GM18907 (cell line): ENCODE measurements at regions not wholly inside any gene's neighbourhood (a gene's known extent, or its start where the extent isn't known, plus 50 kb on each side); places are given as distances from the start of the nearest gene placed in this dataset.
"Not testable (repeated sequence)": the region's sequence is repeated elsewhere in the genome, so short reads cannot be mapped to it uniquely, and the experiment has no call there.

Experiments
- ATAC-seq: cut with Tn5 transposase; IDR thresholded peaks from one replicate; pipeline ENCODE4 v1.9.1; 2021; ENCODE audit warnings: mild to moderate bottlenecking, moderate library complexity; ENCODE audit not compliant: unreplicated experiment

GRCh38 chr14:84074626-84075025 is 1455.3 kb upstream of the FLRT2 start:
- ATAC-seq: no peak

DNA sequence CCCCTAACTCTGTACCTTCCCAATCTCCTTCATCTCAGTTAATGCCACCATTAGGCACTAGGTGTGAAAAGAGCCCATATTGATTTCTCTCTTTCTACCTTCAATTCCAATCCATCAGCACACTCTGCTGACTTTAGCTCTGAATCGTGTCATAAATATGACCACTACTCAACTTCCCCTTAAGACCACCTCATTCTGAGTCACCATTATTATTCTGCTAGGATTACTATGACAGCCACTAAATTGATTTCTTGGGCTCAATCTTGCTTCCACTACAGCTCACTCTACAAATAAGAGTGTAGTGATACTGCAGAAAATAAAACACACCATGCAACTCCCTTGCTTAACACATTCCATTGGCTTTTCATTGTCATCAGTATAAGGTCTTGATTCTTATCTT is 1449.0 kb upstream of the FLRT2 start:
- ATAC-seq: no peak

DNA sequence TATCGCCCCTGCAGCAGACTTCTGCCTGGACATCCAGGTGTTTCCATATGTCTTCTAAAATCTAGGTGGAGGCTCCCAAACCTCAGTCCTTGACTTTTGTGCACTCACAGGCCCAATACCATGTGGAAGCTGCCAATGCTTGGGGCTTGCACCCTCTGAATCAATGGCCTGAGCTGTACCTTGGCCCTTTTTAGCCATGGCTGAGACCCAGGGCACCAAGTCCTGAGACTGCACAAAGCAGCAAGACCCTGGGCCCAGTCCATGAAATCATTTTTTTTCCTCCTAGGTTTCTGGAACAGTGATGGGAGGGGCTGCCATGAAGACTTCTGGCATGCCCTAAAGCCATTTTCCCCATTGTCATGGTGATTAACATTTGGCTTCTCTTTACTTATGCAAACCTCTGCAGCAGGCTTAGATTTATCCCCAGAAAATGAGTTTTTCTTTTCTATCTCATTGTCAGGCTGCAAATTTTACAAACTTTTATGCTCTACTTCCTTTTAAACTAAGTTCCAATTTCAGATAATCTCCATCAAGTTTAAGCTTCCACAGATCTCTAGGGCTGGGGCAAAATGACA is 1445.8 kb upstream of the FLRT2 start:
- ATAC-seq: no peak

DNA sequence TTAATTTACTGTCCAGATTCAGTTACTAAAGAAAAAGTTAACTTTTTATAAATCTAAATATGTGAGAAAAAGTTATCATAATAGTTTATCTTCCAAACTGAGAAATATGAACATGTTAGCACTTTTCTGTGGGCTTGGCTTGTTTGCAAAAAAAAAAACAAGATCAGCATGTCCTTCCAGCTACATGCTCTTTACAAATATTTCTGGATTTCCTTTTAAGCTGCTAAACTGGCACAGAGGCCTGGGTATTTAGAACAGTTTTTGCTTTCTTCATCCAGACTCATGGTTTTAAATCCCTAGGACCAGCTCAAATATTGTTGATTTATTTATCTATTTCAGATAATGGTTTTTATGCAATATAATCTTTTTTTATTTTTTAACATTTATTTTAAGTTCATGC is 1444.5 kb upstream of the FLRT2 start:
- ATAC-seq: no peak

DNA sequence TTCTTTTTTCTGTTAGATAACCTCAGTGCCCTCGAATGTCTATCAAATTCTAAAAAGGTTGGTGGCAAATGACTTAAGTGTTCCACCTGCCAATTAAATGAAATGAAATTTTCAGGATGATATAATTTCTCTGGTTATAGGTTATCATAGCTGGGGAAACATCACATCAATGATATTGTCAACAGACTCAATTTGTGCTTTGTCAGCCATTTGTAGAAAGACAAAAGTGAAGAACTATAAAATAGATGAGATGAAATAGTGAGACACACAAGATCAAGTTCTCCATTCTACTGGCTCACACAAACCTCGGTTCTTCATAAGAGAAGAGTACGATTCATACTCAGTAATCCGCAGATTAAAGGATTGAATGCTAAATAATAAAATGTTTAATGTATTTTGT is 1443.2 kb upstream of the FLRT2 start:
- ATAC-seq: no peak

- no peak for ATAC-seq
These were observed 1441.9 kb upstream of the FLRT2 start for GRCh38 chr14:84087986-84088531.

DNA sequence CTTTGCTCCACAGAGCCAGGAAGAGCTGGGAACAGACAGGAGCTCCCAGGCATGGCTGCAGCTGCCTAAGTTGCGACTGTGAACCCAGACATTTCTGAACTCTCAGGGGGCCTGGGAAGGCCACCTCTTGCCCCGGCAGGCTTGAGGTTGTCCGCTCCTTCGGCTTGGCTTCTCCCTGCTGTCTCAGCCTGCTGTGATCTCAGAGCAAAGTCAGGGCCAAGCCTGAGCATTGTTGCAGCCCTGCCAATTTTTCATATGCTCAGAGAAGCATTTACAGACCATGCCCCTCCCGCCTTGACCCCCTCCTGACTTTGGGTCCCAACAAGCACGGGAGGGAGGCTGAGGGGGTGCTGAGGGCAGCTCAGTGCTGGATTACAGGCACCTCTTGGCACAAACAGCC is 1439.1 kb upstream of the FLRT2 start:
- ATAC-seq: no peak

GRCh38 chr14:84095681-84096080 is 1434.3 kb upstream of the FLRT2 start:
- ATAC-seq: no peak

GRCh38 chr14:84098261-84098660 is 1431.7 kb upstream of the FLRT2 start:
- ATAC-seq: no peak

DNA sequence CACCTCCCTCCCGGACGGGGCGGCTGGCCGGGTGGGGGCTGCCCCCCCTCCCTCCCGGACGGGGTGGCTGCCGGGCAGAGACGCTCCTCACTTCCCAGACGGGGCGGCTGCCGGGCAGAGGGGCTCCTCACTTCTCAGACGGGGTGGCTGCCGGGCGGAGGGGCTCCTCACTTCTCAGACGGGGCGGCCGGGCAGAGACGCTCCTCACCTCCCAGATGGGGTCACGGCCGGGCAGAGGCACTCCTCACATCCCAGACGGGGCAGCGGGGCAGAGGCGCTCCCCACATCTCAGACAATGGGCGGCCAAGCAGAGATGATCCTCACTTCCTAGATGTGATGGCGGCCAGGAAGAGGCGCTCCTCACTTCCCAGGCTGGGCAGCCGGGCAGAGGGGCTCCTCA is 1430.4 kb upstream of the FLRT2 start:
- ATAC-seq: not testable (repeated sequence)

- no peak for ATAC-seq
These were observed 1422.1 kb upstream of the FLRT2 start for GRCh38 chr14:84107835-84108343.

- ATAC-seq: no peak
These were observed 1421.0 kb upstream of the FLRT2 start for GRCh38 chr14:84108746-84109457.

DNA sequence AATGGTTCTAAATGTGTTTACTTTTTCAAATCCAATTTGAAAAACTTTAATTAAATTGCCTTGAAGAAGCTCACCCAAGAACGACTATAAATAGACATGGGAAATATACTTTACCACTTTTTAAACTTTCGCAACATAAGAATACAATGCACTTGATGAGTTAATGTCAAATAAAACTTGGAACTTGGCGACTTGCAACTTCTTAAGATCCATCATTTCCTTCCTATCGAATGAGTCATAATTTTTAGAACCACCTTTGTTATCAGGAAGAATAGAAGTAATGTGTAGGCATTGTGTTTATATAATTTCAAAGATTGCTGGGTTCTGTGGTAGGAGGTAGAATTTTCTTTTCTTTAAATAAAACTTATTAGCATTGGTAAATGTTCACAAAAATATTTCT is 1417.4 kb upstream of the FLRT2 start:
- ATAC-seq: no peak

- no peak for ATAC-seq
These were observed 1404.3 kb upstream of the FLRT2 start for GRCh38 chr14:84125676-84126075.

DNA sequence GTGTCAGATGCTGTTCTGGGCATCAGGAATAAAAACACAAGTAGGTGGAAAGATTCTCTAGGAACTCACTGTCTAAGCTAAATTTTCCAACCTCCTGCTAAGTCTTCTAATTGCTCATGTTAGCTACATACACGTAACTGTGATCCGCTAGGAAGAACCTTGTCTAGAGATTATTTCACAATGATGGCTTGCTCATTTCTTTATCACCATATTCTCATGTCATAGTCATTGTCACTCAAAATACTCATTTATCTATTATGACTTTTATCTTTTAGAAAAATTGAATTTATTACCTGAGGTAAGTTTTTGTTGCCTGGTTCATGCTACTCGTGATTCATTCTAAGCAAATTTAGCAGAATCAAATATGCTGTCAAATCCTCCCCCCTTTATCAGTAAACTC is 1402.4 kb upstream of the FLRT2 start:
- ATAC-seq: no peak

DNA sequence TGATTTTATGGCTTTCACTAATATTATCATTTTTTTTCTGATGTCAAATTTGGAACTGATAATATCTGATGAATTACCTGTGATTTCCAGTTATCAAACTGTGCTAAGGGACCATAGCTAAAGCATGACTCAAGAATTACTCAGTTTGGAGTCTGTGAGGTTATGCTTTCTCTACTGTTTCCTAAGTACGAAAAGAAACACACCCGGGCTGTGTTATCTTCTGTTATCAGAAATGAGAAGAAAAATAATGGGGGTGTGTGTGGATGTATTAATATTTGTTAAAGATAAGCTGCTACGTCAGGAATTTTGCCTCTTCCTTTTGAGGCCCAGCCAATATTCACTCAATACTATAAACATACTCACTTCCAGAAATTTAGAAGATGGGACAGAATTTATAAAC is 1401.9 kb upstream of the FLRT2 start:
- ATAC-seq: no peak

- no peak for ATAC-seq
These were observed 1400.9 kb upstream of the FLRT2 start for GRCh38 chr14:84129007-84129406.

DNA sequence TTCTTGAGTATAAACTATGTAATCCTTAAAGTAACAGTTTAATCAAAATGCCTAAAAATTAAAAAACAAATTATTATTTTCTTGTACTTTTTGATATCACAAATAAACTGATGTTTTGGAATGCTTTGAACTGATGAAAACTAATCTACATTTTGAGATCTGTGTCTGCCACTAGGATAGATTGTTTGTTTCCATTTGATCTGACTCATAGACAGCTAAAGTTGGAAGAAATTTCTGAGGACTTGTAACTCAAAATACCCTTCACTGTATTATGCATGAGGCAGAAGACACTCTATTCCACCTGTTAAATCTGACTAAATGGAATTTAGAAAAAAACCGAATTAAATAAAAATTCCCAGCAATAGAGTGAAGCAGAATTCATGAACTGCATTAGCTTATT is 1400.0 kb upstream of the FLRT2 start:
- no peak for ATAC-seq

DNA sequence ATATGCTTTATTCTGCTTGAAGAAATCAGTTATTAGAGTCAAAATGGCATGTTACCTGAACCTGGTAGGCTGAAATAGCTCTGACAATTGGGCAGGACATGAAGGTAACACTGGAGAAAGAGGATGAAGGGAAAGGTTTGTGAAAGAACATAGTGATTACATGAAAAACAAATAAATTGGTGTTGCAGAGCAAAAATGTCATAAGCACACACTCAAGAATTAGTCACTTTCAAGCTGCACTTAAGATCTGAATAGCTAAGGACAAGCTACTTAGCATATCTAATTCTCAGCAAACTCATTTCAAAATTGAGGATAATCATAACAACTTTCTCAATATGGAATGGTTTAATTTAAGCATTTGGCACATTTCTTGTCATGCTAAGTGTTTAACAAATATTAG is 1398.0 kb upstream of the FLRT2 start:
- no peak for ATAC-seq

- no peak for ATAC-seq
These were observed 1385.8 kb upstream of the FLRT2 start for GRCh38 chr14:84144166-84144565.

GRCh38 chr14:84152452-84152851 is 1377.5 kb upstream of the FLRT2 start:
- ATAC-seq: no peak

GRCh38 chr14:84162633-84163032 is 1367.3 kb upstream of the FLRT2 start:
- ATAC-seq: no peak
